HepG2 (cell line): ENCODE measurements at regions not wholly inside any gene's neighbourhood (a gene's known extent, or its start where the extent isn't known, plus 50 kb on each side); places are given as distances from the start of the nearest gene placed in this dataset.

ENCODE experiments used
- NR2C2 ChIP-seq: sonication (generic); formaldehyde crosslinking; IDR thresholded peaks from 2 replicates; pipeline ENCODE4 v1.4.0; 2020; ENCODE audit warnings: missing genetic modification reagents, mild to moderate bottlenecking, moderate library complexity, borderline replicate concordance
- ZBTB7A ChIP-seq: sonication (generic); formaldehyde crosslinking; IDR thresholded peaks from 2 replicates; pipeline ENCODE4 v1.8.0; 2022; ENCODE audit warnings: mild to moderate bottlenecking, missing genetic modification reagents

GRCh38 chr4:135227842-135228241 lies 1026.3 kb upstream of the PABPC4L start:
- TF ChIP-seq NR2C2 (no peak), ZBTB7A (CRISPR knock-in tag) (no peak)
